Stomach (tissue), 8 donors: ENCODE measurements at regions not wholly inside any gene's neighbourhood (a gene's known extent, or its start where the extent isn't known, plus 50 kb on each side); places are given as distances from the start of the nearest gene placed in this dataset.
A peak's percentile ranks its signal among the peaks of the same experiment; 100 is the strongest.
"Not testable (repeated sequence)": the region's sequence is repeated elsewhere in the genome, so short reads cannot be mapped to it uniquely, and the experiment has no call there.

Experiments used
- DNase-seq, 2 donors: peaks; one replicate each; pipeline versions ENCODE4 v3.0.0 to v3.0.0-alpha.2; 2013 to 2019
- H3K27ac ChIP-seq, 5 donors: fragments of 200-600 bp in 4 of 5; sonication (generic) in 4 of 5; one replicate each; pipeline ENCODE4 v1.5.1; 2013 to 2019; ENCODE audit warnings: mild to moderate bottlenecking in 1 of 5, moderate library complexity in 1 of 5
- H3K27me3 ChIP-seq, 3 donors: fragments of 200-600 bp; sonication (generic); one replicate each; pipeline ENCODE4 v1.5.1; 2017 to 2019; ENCODE audit warnings: mixed run types in 1 of 3
- H3K36me3 ChIP-seq, 4 donors: fragments of 200-600 bp; sonication (generic); 1 replicate in 3 of 4; 2 replicates in 1 of 4; pipeline ENCODE4 v1.5.1; 2016 to 2019
- H3K4me1 ChIP-seq, 4 donors: fragments of 200-600 bp; sonication (generic); one replicate each; pipeline ENCODE4 v1.5.1; 2016 to 2019
- H3K4me3 ChIP-seq, 4 donors: fragments of 200-600 bp; sonication (generic) in 3 of 4; one replicate each; pipeline ENCODE4 v1.5.1; 2016 to 2019; ENCODE audit warnings: mild to moderate bottlenecking in 1 of 4
- H3K9me3 ChIP-seq, 4 donors: fragments of 200-600 bp; sonication (generic); one replicate each; pipeline ENCODE4 v1.5.1; 2016 to 2019
- EP300 ChIP-seq: sonication (generic); formaldehyde crosslinking; IDR thresholded peaks from one replicate; pipeline ENCODE4 v1.6.1; 2017; ENCODE audit warnings: antibody characterized with exemption
- POLR2A ChIP-seq, 4 donors: fragments of 450-650 bp; IDR thresholded peaks; one replicate each; pipeline ENCODE4 v1.6.1; 2016; ENCODE audit warnings: antibody characterized with exemption in 4 of 4, control low read depth in 2 of 4, mild to moderate bottlenecking in 1 of 4, moderate library complexity in 1 of 4
- POLR2AphosphoS5 ChIP-seq, 3 donors: sonication (generic); formaldehyde crosslinking; IDR thresholded peaks; one replicate each; pipeline ENCODE4 v1.6.1; 2016; ENCODE audit warnings: antibody characterized with exemption in 3 of 3
- WGBS, 5 donors: extraction: QIAGEN DNeasy Blood & Tissue Kit in 3 of 5; methylation state at CpG; one replicate each; pipeline versions ENCODE4 v1.1.5 to v1.1.7; 2013 to 2018; 5-methylcytosine and 5-hydroxymethylcytosine counted together
- intact Hi-C: fragments of 100-400 bp; cut with DNase I; formaldehyde crosslinking; loops from one replicate; pipeline ENCODE4 v1.15.1; 2023; ENCODE audit warnings: low total_unique reads
- TF ChIP-seq, protein P1 (sequence below), 7 experiments: fragments of 450-650 bp in 4 of 7; fragments of 200-600 bp in 3 of 7; sonication (generic) in 3 of 7; IDR thresholded peaks; one replicate each; pipeline ENCODE4 v1.5.1; 2016 to 2019; ENCODE audit warnings: antibody characterized with exemption in 7 of 7, control low read depth in 2 of 7, mild to moderate bottlenecking in 1 of 7
- donor health status: healthy with polysubstance abuse.
- donor health status: Bipolar disorder and iron deficiency.
- donor health status: healthy.

- intact Hi-C loops = no loop called here
- no peak for DNase-seq
- no peak overlapping the region for H3K4me3 ChIP-seq
- H3K27me3 ChIP-seq = no peaks in the 10 kb centered on the region
- 86 to 92% (median 89%) methylated on average over 21 to 57 of the region's 57 CpGs for WGBS, 5 donors
- H3K27ac ChIP-seq = no peak overlapping the region
- peaks cover 0 to 69% (median 50%) of the 10 kb centered on the region in 4 donors for H3K9me3 ChIP-seq
- no peaks in the 10 kb centered on the region for H3K4me1 ChIP-seq
- TF ChIP-seq POLR2A (IDR thresholded peaks at IDR 0.05) (no peak), EP300 (no peak), POLR2AphosphoS5 (IDR thresholded peaks at IDR 0.05) (no peak)
- TF ChIP-seq, protein P1, sequence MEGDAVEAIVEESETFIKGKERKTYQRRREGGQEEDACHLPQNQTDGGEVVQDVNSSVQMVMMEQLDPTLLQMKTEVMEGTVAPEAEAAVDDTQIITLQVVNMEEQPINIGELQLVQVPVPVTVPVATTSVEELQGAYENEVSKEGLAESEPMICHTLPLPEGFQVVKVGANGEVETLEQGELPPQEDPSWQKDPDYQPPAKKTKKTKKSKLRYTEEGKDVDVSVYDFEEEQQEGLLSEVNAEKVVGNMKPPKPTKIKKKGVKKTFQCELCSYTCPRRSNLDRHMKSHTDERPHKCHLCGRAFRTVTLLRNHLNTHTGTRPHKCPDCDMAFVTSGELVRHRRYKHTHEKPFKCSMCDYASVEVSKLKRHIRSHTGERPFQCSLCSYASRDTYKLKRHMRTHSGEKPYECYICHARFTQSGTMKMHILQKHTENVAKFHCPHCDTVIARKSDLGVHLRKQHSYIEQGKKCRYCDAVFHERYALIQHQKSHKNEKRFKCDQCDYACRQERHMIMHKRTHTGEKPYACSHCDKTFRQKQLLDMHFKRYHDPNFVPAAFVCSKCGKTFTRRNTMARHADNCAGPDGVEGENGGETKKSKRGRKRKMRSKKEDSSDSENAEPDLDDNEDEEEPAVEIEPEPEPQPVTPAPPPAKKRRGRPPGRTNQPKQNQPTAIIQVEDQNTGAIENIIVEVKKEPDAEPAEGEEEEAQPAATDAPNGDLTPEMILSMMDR (IDR thresholded peaks at IDR 0.05) = no peak
- H3K36me3 ChIP-seq = no peaks in the 10 kb centered on the region
Observed at GRCh38 chr7:57821438-57822382, 371.7 kb downstream of the ZNF716 start.

DNA sequence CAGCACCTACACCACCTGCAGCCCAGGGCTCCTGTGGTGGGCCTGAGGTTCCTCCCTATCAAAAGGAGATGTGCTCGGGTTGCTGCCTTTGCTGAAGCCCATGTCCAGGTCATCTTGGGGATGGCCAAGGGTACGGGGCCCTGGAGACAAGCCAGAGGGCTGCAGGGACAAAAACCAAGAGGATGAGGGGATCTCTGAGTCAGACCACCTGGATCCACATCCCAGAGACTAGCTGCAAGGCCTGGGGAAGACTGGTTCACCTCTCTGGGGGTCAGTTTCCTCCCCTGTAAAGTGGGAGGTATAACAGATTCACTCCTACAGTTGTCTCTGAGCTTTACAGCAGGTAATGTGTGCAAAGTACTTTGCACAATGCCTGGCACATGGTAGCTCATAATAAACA, 376.6 kb downstream of the ZNF716 start:
- peaks cover 0 to 38% (median 23%) of the 10 kb centered on the region in 4 donors for H3K9me3 ChIP-seq
- H3K4me1 ChIP-seq, DNase-seq, intact Hi-C loops, H3K4me3 ChIP-seq, H3K36me3 ChIP-seq, H3K27ac ChIP-seq, H3K27me3 ChIP-seq: not testable (repeated sequence)
- 33 to 51% (median 38%) methylated on average over 2 of the region's 2 CpGs for WGBS, 5 donors

GRCh38 chr7:57835161-57835560, 385.2 kb downstream of the ZNF716 start:
- H3K4me1 ChIP-seq, H3K4me3 ChIP-seq, H3K27ac ChIP-seq, H3K9me3 ChIP-seq, DNase-seq, H3K27me3 ChIP-seq, intact Hi-C loops, H3K36me3 ChIP-seq: not testable (repeated sequence)
- 93 to 100% (median 94%) methylated on average over 3 to 9 of the region's 15 CpGs for WGBS, 5 donors

GRCh38 chr7:57839152-57839551, 389.2 kb downstream of the ZNF716 start:
- DNase-seq, H3K27ac ChIP-seq, H3K27me3 ChIP-seq, H3K4me1 ChIP-seq, H3K9me3 ChIP-seq, intact Hi-C loops, H3K36me3 ChIP-seq, H3K4me3 ChIP-seq: not testable (repeated sequence)
- WGBS, 5 donors = 53 to 80% (median 65%) methylated on average over 2 to 4 of the region's 4 CpGs; no CpG with 5 or more reads in 1 of the 5 donors

- DNase-seq = peak in 1 of 2 donors; percentile 33
- peaks cover 12 to 43% (median 16%) of the 10 kb centered on the region in 3 donors for H3K27me3 ChIP-seq
Observed at GRCh38 chr7:57867884-57868701, 418.1 kb downstream of the ZNF716 start.

More at GRCh38 chr7:57867884-57868701, 418.1 kb downstream of the ZNF716 start:
- peaks cover 4 to 24% (median 18%) of the 10 kb centered on the region in 4 donors for H3K9me3 ChIP-seq
- H3K4me3 ChIP-seq = peak overlapping the region; percentile 9 to 54 (median 47)
- TF ChIP-seq POLR2AphosphoS5 (IDR thresholded peaks at IDR 0.05) = no peak
- TF ChIP-seq, protein P1 (IDR thresholded peaks at IDR 0.05) = no peak
- TF ChIP-seq POLR2A (IDR thresholded peaks at IDR 0.05) = no peak
- TF ChIP-seq EP300 = no peak
- intact Hi-C loops = no loop called here
- no peaks in the 10 kb centered on the region for H3K36me3 ChIP-seq
- H3K27ac ChIP-seq = no peak overlapping the region
- 8 to 32% (median 9%) methylated on average over 76 to 84 of the region's 84 CpGs for whole genome bisulfite sequencing, 5 donors
- peaks cover 0 to 18% (median 7%) of the 10 kb centered on the region in 4 donors for H3K4me1 ChIP-seq
